ENCODE measurements at regions not wholly inside any gene's neighbourhood (a gene's known extent, or its start where the extent isn't known, plus 50 kb on each side); places are given as distances from the start of the nearest gene placed in this dataset.
"Not testable (repeated sequence)": the region's sequence is repeated elsewhere in the genome, so short reads cannot be mapped to it uniquely, and the experiment has no call there.

DNA sequence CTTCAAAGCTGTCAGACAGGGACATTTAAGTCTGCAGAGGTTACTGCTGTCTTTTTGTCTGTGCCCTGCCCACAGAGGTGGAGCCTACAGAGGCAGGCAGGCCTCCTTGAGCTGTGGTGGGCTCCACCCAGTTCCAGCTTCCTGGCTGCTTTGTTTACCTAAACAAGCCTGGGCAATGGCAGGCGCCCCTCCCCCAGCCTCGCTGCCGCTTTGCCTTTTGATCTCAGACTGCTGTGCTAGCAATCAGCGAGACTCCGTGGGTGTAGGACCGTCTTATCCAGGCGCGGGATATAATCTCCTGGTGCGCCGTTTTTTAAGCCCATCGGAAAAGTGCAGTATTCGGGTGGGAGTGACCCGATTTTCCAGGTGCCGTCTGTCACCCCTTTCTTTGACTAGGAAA lies 773.5 kb downstream of the KCNJ3 start:
- TF ChIP-seq, protein P1, sequence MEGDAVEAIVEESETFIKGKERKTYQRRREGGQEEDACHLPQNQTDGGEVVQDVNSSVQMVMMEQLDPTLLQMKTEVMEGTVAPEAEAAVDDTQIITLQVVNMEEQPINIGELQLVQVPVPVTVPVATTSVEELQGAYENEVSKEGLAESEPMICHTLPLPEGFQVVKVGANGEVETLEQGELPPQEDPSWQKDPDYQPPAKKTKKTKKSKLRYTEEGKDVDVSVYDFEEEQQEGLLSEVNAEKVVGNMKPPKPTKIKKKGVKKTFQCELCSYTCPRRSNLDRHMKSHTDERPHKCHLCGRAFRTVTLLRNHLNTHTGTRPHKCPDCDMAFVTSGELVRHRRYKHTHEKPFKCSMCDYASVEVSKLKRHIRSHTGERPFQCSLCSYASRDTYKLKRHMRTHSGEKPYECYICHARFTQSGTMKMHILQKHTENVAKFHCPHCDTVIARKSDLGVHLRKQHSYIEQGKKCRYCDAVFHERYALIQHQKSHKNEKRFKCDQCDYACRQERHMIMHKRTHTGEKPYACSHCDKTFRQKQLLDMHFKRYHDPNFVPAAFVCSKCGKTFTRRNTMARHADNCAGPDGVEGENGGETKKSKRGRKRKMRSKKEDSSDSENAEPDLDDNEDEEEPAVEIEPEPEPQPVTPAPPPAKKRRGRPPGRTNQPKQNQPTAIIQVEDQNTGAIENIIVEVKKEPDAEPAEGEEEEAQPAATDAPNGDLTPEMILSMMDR (IDR thresholded peaks at IDR 0.05) = not testable (repeated sequence)
- TF ChIP-seq POLR2A (IDR thresholded peaks at IDR 0.05) = not testable (repeated sequence)

Measured in testis (tissue), 2 donors.